IPS DF 6.9 (cell line): ENCODE measurements at regions not wholly inside any gene's neighbourhood (a gene's known extent, or its start where the extent isn't known, plus 50 kb on each side); places are given as distances from the start of the nearest gene placed in this dataset.
"Not testable (repeated sequence)": the region's sequence is repeated elsewhere in the genome, so short reads cannot be mapped to it uniquely, and the experiment has no call there.

ENCODE experiments used
- DNase-seq: peaks from one replicate; pipeline ENCODE4 v3.0.0-alpha.2; 2013; ENCODE audit warnings: low read depth, low spot score
- H3K27ac ChIP-seq: one replicate; pipeline ENCODE4 v1.5.1; 2013; ENCODE audit warnings: low read length, control low read depth
- H3K27me3 ChIP-seq: 2 replicates; pipeline ENCODE4 v1.6.1; 2013; ENCODE audit warnings: mild to moderate bottlenecking, low read length; ENCODE audit not compliant: control insufficient read depth, insufficient read depth
- H3K36me3 ChIP-seq: 2 replicates; pipeline ENCODE4 v1.6.1; 2013; ENCODE audit warnings: low read length; ENCODE audit not compliant: control insufficient read depth, insufficient read depth
- H3K4me1 ChIP-seq: 2 replicates; pipeline ENCODE4 v1.6.1; 2013; ENCODE audit warnings: low read length; ENCODE audit not compliant: control insufficient read depth, insufficient read depth
- H3K4me3 ChIP-seq: 2 replicates; pipeline ENCODE4 v1.5.1; 2013; ENCODE audit warnings: mild to moderate bottlenecking, low read length
- H3K9me3 ChIP-seq: 2 replicates; pipeline ENCODE4 v1.6.1; 2013; ENCODE audit warnings: low read length, inconsistent platforms; ENCODE audit not compliant: control insufficient read depth, insufficient read depth
- WGBS: extraction: QIAGEN DNeasy Blood & Tissue Kit; methylation state at CpG from one replicate; pipeline ENCODE4 v1.1.7; 2013; ENCODE audit warnings: mixed read lengths, missing lambda C conversion rate; ENCODE audit not compliant: insufficient read length, insufficient coverage; 5-methylcytosine and 5-hydroxymethylcytosine counted together

DNA sequence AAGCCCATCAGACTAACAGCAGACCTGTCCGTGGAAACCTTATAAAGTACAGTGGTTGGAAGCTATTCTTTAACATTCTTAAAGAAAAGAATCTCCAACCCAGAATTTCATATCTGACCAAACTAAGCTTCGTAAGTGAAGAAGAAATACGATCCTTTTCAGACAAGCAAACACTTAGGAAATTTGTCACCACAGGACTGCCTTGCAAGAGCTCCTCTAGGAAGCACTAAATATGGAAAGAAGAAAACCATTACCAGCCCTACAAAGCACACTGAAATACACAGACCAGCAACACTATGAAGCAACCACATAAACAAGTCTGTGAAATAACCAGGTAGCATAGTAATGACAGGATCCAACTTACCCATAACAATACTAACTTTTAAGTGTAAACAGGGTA is 177.7 kb upstream of the PRSS1 start:
- no peak overlapping the region for H3K4me3 ChIP-seq
- no peaks in the 10 kb centered on the region for H3K4me1 ChIP-seq
- no peak for DNase-seq
- no CpG with 5 or more reads among the region's 3 CpGs for WGBS
- H3K9me3 ChIP-seq = no peaks in the 10 kb centered on the region
- H3K27ac ChIP-seq = no peak overlapping the region
- H3K36me3 ChIP-seq = no peaks in the 10 kb centered on the region
- H3K27me3 ChIP-seq = no peaks in the 10 kb centered on the region

- no peak for DNase-seq
- H3K4me1 ChIP-seq = no peaks in the 10 kb centered on the region
- H3K9me3 ChIP-seq = no peaks in the 10 kb centered on the region
- H3K4me3 ChIP-seq = no peak overlapping the region
- no peaks in the 10 kb centered on the region for H3K27me3 ChIP-seq
- no peak overlapping the region for H3K27ac ChIP-seq
- no peaks in the 10 kb centered on the region for H3K36me3 ChIP-seq
- no CpG with 5 or more reads among the region's 1 CpG for WGBS
Observed at GRCh38 chr7:142569851-142570250, 179.4 kb upstream of the PRSS1 start.

DNA sequence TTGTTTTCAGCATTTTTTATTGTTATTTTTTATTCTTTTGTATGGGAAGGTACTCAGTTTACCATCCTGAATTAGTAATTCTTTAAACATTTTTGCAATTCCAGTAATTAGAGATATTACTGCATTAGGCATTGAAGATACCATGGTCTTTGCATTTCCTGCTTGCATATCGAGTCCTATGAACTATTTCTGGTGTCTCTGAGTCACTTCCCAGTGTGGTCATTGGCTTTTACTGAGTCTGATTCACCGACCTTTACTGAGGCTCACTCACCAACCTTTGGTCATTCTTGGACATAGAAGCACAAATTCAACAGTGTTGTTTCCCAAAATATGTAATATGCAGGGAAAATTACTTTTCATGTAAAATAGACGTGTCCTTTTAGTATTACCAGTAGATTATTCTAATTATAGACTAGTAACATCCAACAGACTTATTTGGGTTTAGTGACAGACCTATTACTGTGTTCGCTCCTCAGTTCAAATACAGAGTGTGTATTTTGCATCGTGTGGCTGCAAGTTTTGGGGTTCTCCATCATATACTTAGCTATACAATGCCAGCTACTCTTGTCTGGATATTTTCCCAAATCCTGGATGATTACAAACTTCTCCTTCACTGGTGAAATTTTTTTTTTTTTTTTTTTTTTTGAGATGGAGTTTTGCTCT is 180.7 kb upstream of the PRSS1 start:
- Histone ChIP-seq H3K36me3 (no peaks in the 10 kb centered on the region), H3K9me3 (no peaks in the 10 kb centered on the region), H3K27me3 (no peaks in the 10 kb centered on the region), H3K4me1 (no peaks in the 10 kb centered on the region), H3K27ac (no peak overlapping the region), H3K4me3 (no peak overlapping the region)
- no peak for DNase-seq
- no CpG with 5 or more reads among the region's 5 CpGs for WGBS

DNA sequence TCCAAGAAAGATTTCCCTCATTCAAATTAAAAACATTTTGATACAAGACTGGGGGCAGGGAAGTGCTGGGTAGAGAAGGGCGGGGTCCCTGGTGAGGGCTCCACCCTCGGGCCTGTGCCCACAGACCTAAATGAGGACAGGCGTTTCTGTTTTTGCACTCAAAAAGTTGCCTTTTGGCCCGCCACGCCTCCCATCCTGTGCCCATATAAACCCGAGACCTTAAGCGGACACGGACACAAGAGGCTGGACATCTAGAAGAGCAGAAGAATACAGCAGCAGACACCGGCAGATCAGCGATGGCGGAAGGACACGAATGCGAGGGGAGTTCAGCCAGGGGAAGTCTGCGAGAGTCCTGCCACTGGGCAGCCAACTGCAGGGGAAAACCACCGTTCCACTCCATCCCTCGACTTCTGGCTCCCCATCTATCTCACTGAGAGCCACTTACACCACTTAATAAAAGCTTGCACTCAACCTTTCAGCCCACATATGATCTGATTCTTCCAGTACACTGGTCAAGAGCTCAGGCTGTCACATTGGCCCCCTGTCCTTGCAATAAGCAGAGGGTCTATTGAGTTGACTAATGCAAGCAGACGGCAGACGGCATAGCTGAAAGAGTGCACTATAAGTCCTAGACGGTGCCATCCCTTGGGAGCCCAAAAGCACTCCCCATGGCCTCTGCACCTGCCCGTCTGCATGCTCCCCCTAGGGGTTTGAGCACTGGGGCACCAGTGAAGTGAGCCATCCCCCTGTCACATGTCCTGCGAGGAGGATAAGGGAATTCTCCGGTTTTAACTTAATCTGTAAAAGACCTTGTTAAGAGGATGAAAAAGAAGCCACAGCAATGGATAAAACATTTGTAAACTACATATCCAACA is 181.8 kb upstream of the PRSS1 start:
- Histone ChIP-seq H3K36me3 (no peaks in the 10 kb centered on the region), H3K4me3 (no peak overlapping the region), H3K27me3 (no peaks in the 10 kb centered on the region), H3K9me3 (no peaks in the 10 kb centered on the region), H3K4me1 (no peaks in the 10 kb centered on the region), H3K27ac (no peak overlapping the region)
- DNase-seq = no peak
- no CpG with 5 or more reads among the region's 22 CpGs for WGBS

DNA sequence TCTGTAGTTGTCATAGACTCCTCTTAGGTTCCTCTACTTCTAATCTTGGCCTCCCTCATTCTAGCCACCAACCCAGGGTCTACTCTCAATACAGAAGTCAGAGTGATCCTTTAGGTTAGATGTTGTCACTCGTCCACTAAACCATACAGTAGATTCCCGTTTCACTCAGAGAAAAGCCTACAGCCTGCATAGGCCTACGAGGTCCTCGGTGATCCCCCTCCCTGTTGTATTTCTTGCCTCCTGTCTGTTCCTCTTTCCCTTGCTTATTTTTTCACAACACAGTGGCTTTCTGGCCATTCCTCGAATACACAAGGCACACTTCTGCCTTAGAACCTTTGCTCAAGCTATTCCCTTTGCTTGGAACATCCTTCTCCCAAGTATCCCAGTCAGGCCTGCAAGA is 183.0 kb upstream of the PRSS1 start:
- no peak overlapping the region for H3K4me3 ChIP-seq
- no peaks in the 10 kb centered on the region for H3K36me3 ChIP-seq
- H3K27me3 ChIP-seq = no peaks in the 10 kb centered on the region
- no peaks in the 10 kb centered on the region for H3K9me3 ChIP-seq
- no peak for DNase-seq
- H3K4me1 ChIP-seq = no peaks in the 10 kb centered on the region
- no peak overlapping the region for H3K27ac ChIP-seq
- no CpG with 5 or more reads among the region's 5 CpGs for WGBS

GRCh38 chr7:142564125-142564524 is 185.1 kb upstream of the PRSS1 start:
- WGBS = no CpG with 5 or more reads among the region's 3 CpGs
- not testable (repeated sequence) for H3K4me1 ChIP-seq, H3K27me3 ChIP-seq, H3K36me3 ChIP-seq, H3K27ac ChIP-seq, DNase-seq, H3K4me3 ChIP-seq, H3K9me3 ChIP-seq

- no peaks in the 10 kb centered on the region for H3K4me1 ChIP-seq
Observed at GRCh38 chr7:142563470-142563869, 185.8 kb upstream of the PRSS1 start.

GRCh38 chr7:142562688-142563087 is 186.6 kb upstream of the PRSS1 start:
- no peak for DNase-seq
- Histone ChIP-seq H3K9me3 (no peaks in the 10 kb centered on the region), H3K27me3 (no peaks in the 10 kb centered on the region), H3K36me3 (no peaks in the 10 kb centered on the region), H3K4me3 (no peak overlapping the region), H3K4me1 (no peaks in the 10 kb centered on the region), H3K27ac (no peak overlapping the region)
- no CpG with 5 or more reads among the region's 1 CpG for WGBS

More at GRCh38 chr7:142563470-142563869, 185.8 kb upstream of the PRSS1 start:
- DNase-seq = no peak
- no peaks in the 10 kb centered on the region for H3K9me3 ChIP-seq
- no CpG with 5 or more reads among the region's 1 CpG for WGBS
- no peak overlapping the region for H3K4me3 ChIP-seq
- H3K27me3 ChIP-seq = no peaks in the 10 kb centered on the region
- H3K36me3 ChIP-seq = no peaks in the 10 kb centered on the region
- H3K27ac ChIP-seq = no peak overlapping the region

DNA sequence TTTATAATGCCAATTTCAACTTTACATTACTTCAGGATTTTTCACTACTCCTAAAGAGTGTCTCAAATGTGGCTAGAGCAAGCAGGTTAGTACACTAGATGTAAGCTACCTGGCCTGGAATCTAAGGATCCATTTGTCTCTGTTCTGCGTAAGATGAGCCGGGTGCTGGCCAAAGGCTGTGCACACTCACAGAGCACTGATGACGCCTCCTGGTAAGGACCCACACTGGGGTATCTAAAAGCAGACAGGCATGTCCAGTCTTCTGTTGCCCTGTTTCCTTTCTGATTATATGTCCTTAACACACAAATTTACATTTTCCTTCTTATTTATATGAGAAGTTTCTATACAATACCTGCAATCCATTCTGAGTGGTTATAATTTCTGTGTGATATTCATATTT is 187.9 kb upstream of the PRSS1 start:
- H3K4me1 ChIP-seq = not testable (repeated sequence)

GRCh38 chr7:142560770-142561169 is 188.5 kb upstream of the PRSS1 start:
- not testable (repeated sequence) for DNase-seq, H3K27me3 ChIP-seq, H3K4me1 ChIP-seq, H3K27ac ChIP-seq, H3K36me3 ChIP-seq, H3K4me3 ChIP-seq, H3K9me3 ChIP-seq
- WGBS = no CpG with 5 or more reads among the region's 6 CpGs

More for the DNA sequence above, 187.9 kb upstream of the PRSS1 start:
- DNase-seq, H3K9me3 ChIP-seq, H3K27me3 ChIP-seq, H3K27ac ChIP-seq, H3K4me3 ChIP-seq, H3K36me3 ChIP-seq: not testable (repeated sequence)
- WGBS = no CpG with 5 or more reads among the region's 3 CpGs
